Liver (tissue), 8 donors: ENCODE measurements at regions not wholly inside any gene's neighbourhood (a gene's known extent, or its start where the extent isn't known, plus 50 kb on each side); places are given as distances from the start of the nearest gene placed in this dataset.

Experiments used
- DNase-seq: peaks from one replicate; pipeline ENCODE4 v3.0.0-alpha.2; 2017; ENCODE audit warnings: low spot score
- H3K27ac ChIP-seq, 2 donors: one replicate each; pipeline ENCODE4 v1.7.0; 2013; ENCODE audit warnings: inconsistent platforms in 2 of 2, low read length in 2 of 2, control low read depth in 1 of 2, low read depth in 1 of 2, mild to moderate bottlenecking in 1 of 2
- H3K27me3 ChIP-seq, 4 donors: one replicate each; pipeline versions ENCODE4 v1.6.1 to v1.7.0; 2013; ENCODE audit warnings: low read length in 3 of 4, inconsistent platforms in 1 of 4, mild to moderate bottlenecking in 1 of 4, moderate library complexity in 1 of 4; ENCODE audit not compliant: control insufficient read depth in 4 of 4, insufficient read depth in 4 of 4
- H3K36me3 ChIP-seq, 4 donors: one replicate each; pipeline versions ENCODE4 v1.6.1 to v1.7.0; 2013; ENCODE audit warnings: low read length in 3 of 4, mild to moderate bottlenecking in 3 of 4, low read depth in 1 of 4, moderate library complexity in 1 of 4; ENCODE audit not compliant: control insufficient read depth in 4 of 4, insufficient read depth in 3 of 4
- H3K4me1 ChIP-seq, 4 donors: one replicate each; pipeline versions ENCODE4 v1.6.1 to v1.7.0; 2013; ENCODE audit warnings: low read length in 3 of 4, mild to moderate bottlenecking in 3 of 4, moderate library complexity in 1 of 4; ENCODE audit not compliant: control insufficient read depth in 4 of 4, insufficient read depth in 4 of 4
- H3K4me3 ChIP-seq, 3 donors: one replicate each; pipeline versions ENCODE4 v1.6.1 to v1.7.0; 2013; ENCODE audit warnings: low read length in 3 of 3, control low read depth in 1 of 3, low read depth in 1 of 3, mild to moderate bottlenecking in 1 of 3
- H3K9ac ChIP-seq, 2 donors: one replicate each; pipeline ENCODE4 v1.7.0; 2013; ENCODE audit warnings: low read length in 2 of 2, mild to moderate bottlenecking in 2 of 2, moderate library complexity in 2 of 2, control low read depth in 1 of 2, low read depth in 1 of 2
- H3K9me3 ChIP-seq, 4 donors: one replicate each; pipeline versions ENCODE4 v1.6.1 to v1.7.0; 2013; ENCODE audit warnings: low read length in 3 of 4; ENCODE audit not compliant: control insufficient read depth in 4 of 4
- CTCF ChIP-seq: fragments of 150-350 bp; IDR thresholded peaks from 2 replicates; pipeline ENCODE4 v1.5.1; 2017; ENCODE audit warnings: improper control_type of control experiment, low read depth, low read length; ENCODE audit not compliant: missing input control
- EGR1 ChIP-seq, 2 donors: IDR thresholded peaks; 2 replicates each; pipeline ENCODE4 v1.6.1; 2016 to 2018; ENCODE audit warnings: antibody characterized with exemption in 2 of 2, low read depth in 2 of 2
- FOXA1 ChIP-seq: IDR thresholded peaks from 2 replicates; pipeline ENCODE4 v1.6.1; 2016; ENCODE audit warnings: antibody characterized with exemption
- FOXA2 ChIP-seq: IDR thresholded peaks from 2 replicates; pipeline ENCODE4 v1.6.1; 2016; ENCODE audit warnings: antibody characterized with exemption
- GABPA ChIP-seq, 2 donors: IDR thresholded peaks in 1 of 2; conservative IDR thresholded peaks in 1 of 2; 2 replicates each; pipeline ENCODE4 v1.6.1; 2016; ENCODE audit warnings: antibody characterized with exemption in 2 of 2, mild to moderate bottlenecking in 1 of 2, moderate library complexity in 1 of 2
- HNF4G ChIP-seq: IDR thresholded peaks from 2 replicates; pipeline ENCODE4 v1.6.1; 2016; ENCODE audit warnings: antibody characterized with exemption
- JUND ChIP-seq, 2 donors: IDR thresholded peaks; 2 replicates each; pipeline ENCODE4 v1.6.1; 2016; ENCODE audit warnings: antibody characterized with exemption in 2 of 2
- NR2F2 ChIP-seq: IDR thresholded peaks from 2 replicates; pipeline ENCODE4 v1.6.1; 2016; ENCODE audit warnings: antibody characterized with exemption
- RAD21 ChIP-seq, 2 donors: IDR thresholded peaks; 2 replicates each; pipeline ENCODE4 v1.6.1; 2016; ENCODE audit warnings: antibody characterized with exemption in 2 of 2, mild to moderate bottlenecking in 2 of 2
- RXRA ChIP-seq, 2 donors: IDR thresholded peaks; 2 replicates each; pipeline ENCODE4 v1.6.1; 2017 to 2018; ENCODE audit warnings: antibody characterized with exemption in 2 of 2, mild to moderate bottlenecking in 1 of 2
- SP1 ChIP-seq: IDR thresholded peaks from 2 replicates; pipeline ENCODE4 v1.6.1; 2018; ENCODE audit warnings: antibody characterized with exemption, mild to moderate bottlenecking
- TAF1 ChIP-seq: conservative IDR thresholded peaks from 2 replicates; pipeline ENCODE4 v1.6.1; 2016; ENCODE audit warnings: antibody characterized with exemption, mild to moderate bottlenecking
- YY1 ChIP-seq: IDR thresholded peaks from 2 replicates; pipeline ENCODE4 v1.6.1; 2016; ENCODE audit warnings: antibody characterized with exemption, mild to moderate bottlenecking
- ZBTB33 ChIP-seq: IDR thresholded peaks from 2 replicates; pipeline ENCODE4 v1.6.1; 2016; ENCODE audit warnings: antibody characterized with exemption
- WGBS: extraction: QIAGEN DNeasy Blood & Tissue Kit; methylation state at CpG from one replicate; pipeline ENCODE4 v1.1.7; 2013; 5-methylcytosine and 5-hydroxymethylcytosine counted together
- TF ChIP-seq, protein P1 (sequence below): IDR thresholded peaks from 2 replicates; pipeline ENCODE4 v1.6.1; 2016; ENCODE audit warnings: antibody characterized with exemption
- TF ChIP-seq, protein P2 (sequence below): IDR thresholded peaks from 2 replicates; pipeline ENCODE4 v1.6.1; 2016; ENCODE audit warnings: antibody characterized with exemption
- TF ChIP-seq, protein P3 (sequence below): IDR thresholded peaks from 2 replicates; pipeline ENCODE4 v1.6.1; 2016; ENCODE audit warnings: antibody characterized with exemption, mild to moderate bottlenecking
- donor health status: healthy.
- donor health status: healthy.
- donor health status: healthy.
- donor health status: healthy.
- donor health status: healthy.

- DNase-seq = no peak
- WGBS = 59% methylated on average over 9 of the region's 9 CpGs
- H3K4me1 ChIP-seq = no peaks in the 10 kb centered on the region
- TF ChIP-seq GABPA (IDR thresholded peaks at IDR 0.05 in 1 of 2, conservative IDR thresholded peaks at IDR 0.05 in 1 of 2) = no peak
- TF ChIP-seq CTCF = no peak
- TF ChIP-seq YY1 = no peak
- TF ChIP-seq ZBTB33 = no peak
- TF ChIP-seq, protein P1, sequence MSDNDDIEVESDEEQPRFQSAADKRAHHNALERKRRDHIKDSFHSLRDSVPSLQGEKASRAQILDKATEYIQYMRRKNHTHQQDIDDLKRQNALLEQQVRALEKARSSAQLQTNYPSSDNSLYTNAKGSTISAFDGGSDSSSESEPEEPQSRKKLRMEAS = no peak
- no peak for TF ChIP-seq FOXA1
- TF ChIP-seq SP1 = no peak
- TF ChIP-seq RAD21 (IDR thresholded peaks at IDR 0.05) = no peak
- TF ChIP-seq, protein P2, sequence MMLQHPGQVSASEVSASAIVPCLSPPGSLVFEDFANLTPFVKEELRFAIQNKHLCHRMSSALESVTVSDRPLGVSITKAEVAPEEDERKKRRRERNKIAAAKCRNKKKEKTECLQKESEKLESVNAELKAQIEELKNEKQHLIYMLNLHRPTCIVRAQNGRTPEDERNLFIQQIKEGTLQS = no peak
- no peak for TF ChIP-seq TAF1
- no peak for TF ChIP-seq NR2F2
- TF ChIP-seq HNF4G = no peak
- no peak for TF ChIP-seq FOXA2
- TF ChIP-seq EGR1 (IDR thresholded peaks at IDR 0.05; ENCODE audit: low read depth in 2 of 2) = no peak
- TF ChIP-seq, protein P3, sequence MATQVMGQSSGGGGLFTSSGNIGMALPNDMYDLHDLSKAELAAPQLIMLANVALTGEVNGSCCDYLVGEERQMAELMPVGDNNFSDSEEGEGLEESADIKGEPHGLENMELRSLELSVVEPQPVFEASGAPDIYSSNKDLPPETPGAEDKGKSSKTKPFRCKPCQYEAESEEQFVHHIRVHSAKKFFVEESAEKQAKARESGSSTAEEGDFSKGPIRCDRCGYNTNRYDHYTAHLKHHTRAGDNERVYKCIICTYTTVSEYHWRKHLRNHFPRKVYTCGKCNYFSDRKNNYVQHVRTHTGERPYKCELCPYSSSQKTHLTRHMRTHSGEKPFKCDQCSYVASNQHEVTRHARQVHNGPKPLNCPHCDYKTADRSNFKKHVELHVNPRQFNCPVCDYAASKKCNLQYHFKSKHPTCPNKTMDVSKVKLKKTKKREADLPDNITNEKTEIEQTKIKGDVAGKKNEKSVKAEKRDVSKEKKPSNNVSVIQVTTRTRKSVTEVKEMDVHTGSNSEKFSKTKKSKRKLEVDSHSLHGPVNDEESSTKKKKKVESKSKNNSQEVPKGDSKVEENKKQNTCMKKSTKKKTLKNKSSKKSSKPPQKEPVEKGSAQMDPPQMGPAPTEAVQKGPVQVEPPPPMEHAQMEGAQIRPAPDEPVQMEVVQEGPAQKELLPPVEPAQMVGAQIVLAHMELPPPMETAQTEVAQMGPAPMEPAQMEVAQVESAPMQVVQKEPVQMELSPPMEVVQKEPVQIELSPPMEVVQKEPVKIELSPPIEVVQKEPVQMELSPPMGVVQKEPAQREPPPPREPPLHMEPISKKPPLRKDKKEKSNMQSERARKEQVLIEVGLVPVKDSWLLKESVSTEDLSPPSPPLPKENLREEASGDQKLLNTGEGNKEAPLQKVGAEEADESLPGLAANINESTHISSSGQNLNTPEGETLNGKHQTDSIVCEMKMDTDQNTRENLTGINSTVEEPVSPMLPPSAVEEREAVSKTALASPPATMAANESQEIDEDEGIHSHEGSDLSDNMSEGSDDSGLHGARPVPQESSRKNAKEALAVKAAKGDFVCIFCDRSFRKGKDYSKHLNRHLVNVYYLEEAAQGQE = no peak
- no peaks in the 10 kb centered on the region for H3K36me3 ChIP-seq
- no peak overlapping the region for H3K4me3 ChIP-seq
- no peak overlapping the region for H3K9ac ChIP-seq
- no peaks in the 10 kb centered on the region for H3K27me3 ChIP-seq
- H3K27ac ChIP-seq = no peak overlapping the region
- no peaks in the 10 kb centered on the region for H3K9me3 ChIP-seq
Observed at GRCh38 chr16:5977329-5977728, 879.7 kb upstream of the EEF2KMT start.

- WGBS = 57% methylated on average over 1 of the region's 1 CpG
- no peak overlapping the region for H3K4me3 ChIP-seq
- no peak overlapping the region for H3K9ac ChIP-seq
- peaks cover 0 to 5% (median 0%) of the 10 kb centered on the region in 4 donors for H3K27me3 ChIP-seq
- H3K36me3 ChIP-seq = no peaks in the 10 kb centered on the region
- peaks cover 0 to 15% (median 2%) of the 10 kb centered on the region in 4 donors for H3K9me3 ChIP-seq
- H3K4me1 ChIP-seq = no peaks in the 10 kb centered on the region
- TF ChIP-seq EGR1 (IDR thresholded peaks at IDR 0.05; ENCODE audit: low read depth in 2 of 2) (no peak), SP1 (no peak), RXRA (IDR thresholded peaks at IDR 0.05) (no peak), YY1 (no peak), HNF4G (no peak), JUND (IDR thresholded peaks at IDR 0.05) (no peak)
- TF ChIP-seq, protein P2 = no peak
- DNase-seq = no peak
- H3K27ac ChIP-seq = no peak overlapping the region
Observed at GRCh38 chr16:5972747-5973146, 875.2 kb upstream of the EEF2KMT start.
